HG03060 (cell line): ENCODE measurements at regions not wholly inside any gene's neighbourhood (a gene's known extent, or its start where the extent isn't known, plus 50 kb on each side); places are given as distances from the start of the nearest gene placed in this dataset.
"Not testable (repeated sequence)": the region's sequence is repeated elsewhere in the genome, so short reads cannot be mapped to it uniquely, and the experiment has no call there.

ENCODE experiments used
- ATAC-seq: cut with Tn5 transposase; IDR thresholded peaks from one replicate; pipeline ENCODE4 v1.9.1; 2021; ENCODE audit warnings: low read depth, moderate number of reproducible peaks; ENCODE audit not compliant: unreplicated experiment

DNA sequence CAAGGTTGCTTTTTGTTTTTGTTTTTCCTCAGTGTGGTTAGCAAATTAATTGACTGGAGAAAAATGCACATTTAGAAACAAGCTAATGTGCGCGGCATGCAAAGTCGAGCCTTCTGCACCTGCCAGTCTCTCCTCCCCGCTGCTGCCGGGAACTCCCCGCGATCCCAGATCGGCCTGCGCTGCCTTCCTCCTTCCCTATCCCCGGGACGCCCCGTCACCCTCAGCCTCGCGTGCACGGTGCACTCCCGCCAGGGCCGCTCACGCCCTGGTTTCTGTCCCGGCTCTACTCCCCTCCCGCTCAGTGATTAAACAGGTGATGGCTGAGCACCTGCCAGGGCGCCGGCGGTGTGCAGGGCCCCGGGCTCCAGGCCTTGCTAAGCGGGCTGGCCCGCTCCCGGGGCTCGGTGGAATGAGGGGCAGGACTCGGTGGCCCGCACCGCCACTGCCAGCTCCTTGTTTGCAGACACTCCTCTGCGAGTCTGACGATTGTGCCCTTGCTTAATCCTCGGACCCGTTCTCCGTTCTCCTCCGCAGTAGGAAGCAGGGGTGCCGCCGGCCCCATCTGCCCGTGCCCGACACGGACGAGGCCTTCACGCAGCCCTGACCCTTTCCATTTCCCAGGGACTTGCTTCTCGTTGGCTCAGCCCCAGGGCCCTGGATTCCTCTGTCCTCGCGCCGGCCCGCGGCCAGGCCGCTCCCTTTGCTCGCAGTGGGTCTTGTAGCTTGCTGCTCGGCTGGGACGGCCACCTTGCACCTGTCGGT lies 143.4 kb downstream of the TRIML1 start:
- ATAC-seq: no peak

DNA sequence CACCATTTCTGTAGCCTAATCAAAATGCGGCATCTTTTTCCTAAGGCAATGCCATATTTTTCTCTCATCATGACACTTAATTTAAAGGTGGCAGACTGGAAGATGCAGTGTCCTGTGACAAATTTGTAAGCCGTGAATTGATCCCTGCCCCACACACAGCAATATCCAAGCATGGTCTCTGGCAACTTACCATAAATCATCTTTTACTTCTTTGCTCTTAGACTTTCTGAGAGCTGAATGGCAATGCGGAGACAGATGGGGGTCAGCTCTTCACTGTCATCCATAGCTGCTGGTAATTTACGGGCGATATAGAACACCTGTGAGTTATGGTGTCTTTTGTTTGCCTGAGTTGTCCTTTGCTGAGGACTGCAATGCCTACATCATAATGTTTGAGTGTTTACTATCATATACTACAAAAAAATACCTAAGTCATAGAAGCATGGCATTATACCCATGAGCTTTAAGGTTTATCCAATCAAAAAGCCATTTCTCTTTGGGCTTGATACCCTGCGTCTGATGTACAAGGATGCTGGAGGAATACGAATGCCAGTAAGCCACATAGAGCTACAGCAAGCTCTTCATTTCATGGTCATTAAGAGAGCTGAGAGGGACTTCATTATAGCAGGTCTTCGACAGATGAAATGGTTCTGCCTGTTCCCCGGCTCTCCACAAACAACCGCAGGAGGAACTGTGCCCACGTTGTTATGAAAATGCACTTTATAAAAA lies 148.1 kb downstream of the TRIML1 start:
- no peak for ATAC-seq

DNA sequence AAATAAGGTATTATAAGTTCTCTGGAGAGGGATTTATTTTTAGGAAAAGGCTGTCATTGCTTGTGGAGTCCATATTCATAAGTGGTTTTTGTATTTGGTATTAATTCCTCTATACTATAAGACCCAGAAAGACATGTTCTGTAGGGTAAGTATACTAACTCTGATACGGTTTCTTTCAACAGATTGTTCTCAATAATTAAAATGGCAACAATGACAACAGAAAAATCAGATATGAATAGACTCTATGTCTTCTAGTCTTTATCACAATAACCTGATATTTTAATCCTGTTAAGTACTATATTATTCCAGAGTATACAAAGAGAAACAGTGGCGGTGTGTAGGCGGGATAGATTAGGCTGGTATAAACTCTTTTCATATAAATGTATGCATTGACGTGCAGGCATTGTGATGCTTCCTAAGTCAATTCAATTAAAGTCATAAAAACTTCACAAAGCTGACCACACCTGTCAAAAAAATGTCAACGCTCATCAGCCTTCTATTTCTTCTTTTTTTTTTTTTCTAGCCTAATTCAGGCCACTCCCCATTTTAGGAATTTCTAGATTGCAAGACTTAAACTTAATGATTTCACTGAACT lies 150.4 kb downstream of the TRIML1 start:
- ATAC-seq: no peak

DNA sequence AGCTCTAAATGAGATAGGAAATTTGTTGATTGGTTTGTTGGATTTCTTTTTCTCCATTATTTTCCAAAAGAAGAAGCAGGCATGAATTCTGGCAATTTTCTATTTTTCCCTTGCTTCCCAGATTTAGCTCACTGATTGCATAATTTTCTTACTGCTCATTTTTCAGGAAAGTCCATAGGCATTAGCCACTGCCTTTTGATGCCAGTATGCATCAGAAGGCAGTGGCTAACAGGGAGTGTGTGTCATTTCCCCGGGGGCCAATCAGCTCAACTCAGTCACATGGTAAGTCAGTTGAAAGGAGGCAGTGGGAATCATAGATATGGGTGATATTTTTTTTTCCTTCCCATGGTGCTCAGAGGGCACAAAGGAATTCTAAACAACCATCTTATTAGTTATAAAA lies 156.7 kb downstream of the TRIML1 start:
- ATAC-seq: no peak

DNA sequence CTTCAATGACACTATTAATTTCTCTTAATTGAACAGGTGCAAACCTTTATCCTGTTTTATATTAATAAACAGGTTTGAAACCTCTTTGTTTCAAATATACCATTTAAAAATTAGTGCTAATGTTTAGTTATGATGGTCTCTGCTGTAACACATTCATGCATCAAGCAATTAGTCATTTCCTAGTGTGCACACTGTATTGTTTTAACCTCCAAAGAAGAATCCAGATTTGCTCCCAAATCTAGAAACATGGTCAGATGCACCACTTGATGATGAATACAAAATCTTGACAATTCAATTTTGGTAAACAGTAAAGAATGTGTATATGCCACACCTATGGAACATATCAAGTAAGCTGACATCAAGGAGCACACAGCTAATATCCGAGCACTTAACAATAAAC lies 157.1 kb downstream of the TRIML1 start:
- ATAC-seq: no peak

DNA sequence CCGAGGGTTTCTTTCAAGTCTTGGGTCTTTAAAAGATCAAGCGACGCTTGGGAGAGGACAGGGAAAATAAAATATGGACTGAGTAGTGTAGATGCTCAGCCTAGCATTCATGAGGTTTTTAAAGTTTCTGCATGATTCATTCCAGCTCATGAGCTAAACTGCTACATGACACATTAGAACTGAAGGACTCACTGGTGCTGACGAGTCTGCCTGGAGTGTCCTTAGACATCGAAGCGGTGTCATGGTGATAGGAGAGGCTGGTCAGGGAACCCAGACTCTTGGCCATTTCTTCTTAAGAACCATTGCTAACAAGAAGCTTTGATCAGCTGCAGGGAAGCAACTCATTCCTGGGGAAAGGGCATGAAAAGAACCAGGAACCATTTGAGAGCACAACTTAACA lies 158.6 kb downstream of the TRIML1 start:
- no peak for ATAC-seq

DNA sequence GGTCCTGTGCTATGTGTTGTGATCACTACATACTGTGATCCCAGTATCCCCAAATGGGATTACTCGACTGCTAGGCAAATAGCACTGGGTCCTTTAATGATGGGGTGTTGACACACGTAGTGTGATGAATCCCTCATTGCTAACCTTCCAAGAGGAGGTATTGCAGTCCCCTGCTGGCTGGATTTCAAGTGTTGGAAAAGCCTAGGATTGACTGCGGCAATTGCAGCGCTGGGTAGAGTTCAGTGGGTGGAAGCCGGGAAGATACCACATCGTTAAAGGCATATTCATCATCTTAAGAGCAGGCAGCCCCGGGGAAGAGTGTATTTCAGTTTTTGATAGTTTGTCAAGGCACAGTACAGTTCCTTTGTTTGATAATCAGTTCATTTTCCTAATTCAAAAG lies 159.9 kb downstream of the TRIML1 start:
- ATAC-seq: no peak

DNA sequence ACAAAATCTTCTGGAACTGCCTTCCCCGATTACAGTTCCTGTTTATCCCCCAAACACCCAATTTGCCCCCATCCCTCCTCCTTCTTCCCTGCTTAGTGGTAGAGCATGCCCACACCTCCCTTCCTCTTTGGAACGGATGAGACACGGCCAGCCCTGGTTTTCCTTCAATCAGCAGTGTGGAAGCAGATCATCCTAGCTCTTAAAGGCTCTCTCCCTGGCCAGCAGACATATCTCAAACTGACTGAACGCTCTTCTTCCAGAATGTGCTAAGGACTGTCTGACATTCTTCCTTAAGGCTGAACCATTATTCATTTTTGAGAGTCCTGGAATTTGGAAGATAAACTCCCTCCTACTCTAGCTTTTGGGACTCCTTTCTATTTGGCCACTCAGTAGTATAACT lies 161.1 kb downstream of the TRIML1 start:
- ATAC-seq: no peak

DNA sequence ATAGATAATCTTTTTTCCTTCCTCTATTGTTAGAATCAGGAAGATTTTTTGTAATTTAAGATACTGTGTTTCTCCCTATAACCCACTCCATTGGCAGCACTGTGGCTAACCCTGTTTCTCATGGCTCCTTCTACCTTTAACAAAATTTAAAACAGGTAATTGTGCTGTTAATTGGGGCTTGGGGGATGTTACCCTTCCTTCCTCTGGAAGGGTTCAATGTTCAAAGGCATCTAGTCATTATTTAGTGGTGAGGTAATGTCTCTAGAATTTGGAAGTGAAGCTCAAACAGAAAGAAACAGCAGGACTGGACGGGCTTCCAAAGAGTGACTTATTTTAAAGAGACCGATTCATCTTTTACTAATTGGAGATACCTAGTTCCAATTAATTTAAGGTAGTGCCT lies 166.4 kb downstream of the TRIML1 start:
- ATAC-seq: no peak

DNA sequence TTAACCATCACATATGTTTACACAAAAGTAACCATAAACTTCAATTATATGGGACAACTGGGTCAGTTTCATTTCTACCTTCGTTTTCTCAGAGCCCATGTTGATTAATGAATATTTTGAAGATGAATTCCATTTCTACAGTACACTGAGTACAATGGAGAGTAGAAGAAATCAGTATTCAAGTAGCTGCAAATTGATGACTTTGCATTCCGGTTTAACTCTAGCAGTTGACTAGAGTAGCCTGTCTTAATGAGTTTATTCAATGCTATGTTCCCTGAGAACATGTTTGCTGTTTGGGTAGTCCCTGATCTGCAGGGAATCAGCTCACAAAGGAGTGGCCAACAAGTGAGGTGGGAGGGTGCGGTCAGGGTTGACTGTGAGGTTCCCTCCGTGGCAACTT lies 168.3 kb downstream of the TRIML1 start:
- ATAC-seq: no peak

DNA sequence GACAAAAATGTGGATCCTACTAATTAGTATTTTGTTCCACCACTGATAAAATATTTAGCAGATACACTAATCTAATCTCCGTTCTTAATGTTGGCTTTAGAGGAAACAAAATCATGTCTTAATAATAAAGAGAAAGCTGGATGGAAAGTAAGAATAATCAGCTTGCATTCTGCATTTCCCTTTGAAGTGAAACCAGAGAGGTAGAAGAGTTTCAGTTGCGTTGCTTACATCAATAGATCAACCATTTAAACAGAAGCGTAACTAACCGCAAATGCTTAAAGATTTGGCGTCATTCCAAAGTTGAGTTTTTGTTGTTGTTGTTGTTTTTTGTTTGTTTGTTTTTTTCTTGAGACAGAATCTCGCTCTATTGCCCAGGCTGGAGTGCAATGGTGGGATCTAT lies 168.9 kb downstream of the TRIML1 start:
- ATAC-seq: no peak

DNA sequence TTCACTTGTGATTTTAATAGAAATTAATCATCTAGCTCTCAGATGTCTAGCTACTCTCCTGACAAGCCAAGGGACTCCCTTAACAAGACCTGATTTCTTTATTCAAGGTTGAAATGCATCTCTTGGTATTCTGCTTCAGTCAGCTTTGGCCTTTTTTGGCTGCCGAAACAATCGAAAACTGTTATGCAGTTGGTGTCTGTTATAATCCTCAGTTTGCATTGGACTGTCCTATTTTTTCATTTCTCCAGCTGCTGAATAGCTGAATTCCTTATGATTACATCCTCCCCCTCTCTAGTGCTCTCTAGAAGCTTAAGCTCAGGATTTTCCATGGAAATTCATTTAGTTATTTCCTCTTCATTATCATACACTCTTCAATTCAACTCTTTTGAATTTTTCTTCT lies 177.2 kb downstream of the TRIML1 start:
- no peak for ATAC-seq

DNA sequence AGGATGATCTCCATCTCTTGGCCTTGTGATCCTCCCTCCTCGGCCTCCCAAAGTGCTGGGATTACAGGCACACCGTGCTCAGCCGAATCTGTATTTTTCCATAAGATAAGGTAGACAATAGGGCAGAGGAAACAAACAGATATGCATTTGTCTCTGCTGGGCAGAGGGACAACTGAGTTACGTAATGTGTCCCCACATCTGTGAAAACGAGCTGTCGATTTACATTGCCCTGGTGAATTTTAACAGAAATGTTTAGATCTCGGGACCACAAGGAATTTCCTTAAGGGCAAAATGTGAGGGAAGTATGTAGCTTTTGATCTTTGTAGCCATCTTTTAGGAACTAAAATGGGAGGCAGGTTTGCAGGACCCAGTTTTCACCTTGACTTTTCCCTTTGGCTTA lies 189.7 kb downstream of the TRIML1 start:
- no peak for ATAC-seq

DNA sequence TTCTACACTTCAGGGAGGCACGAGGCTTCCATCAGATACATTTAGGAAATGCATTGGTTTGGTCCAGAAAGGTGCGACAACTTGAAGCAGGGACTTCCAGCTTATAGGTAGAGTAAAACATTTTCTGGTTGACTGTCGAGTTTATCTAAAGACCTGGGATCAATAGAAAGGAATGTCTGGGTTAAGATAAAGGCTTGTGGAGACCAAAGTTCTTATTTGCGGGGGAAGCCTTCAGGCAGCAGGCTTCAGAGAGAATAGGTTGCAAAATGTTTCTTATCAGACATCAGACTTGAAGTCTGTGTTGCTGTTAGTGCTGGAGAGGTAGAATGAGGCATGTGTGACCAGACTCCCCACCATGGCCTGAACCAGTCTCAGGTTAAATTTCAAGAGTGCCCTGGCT lies 190.3 kb downstream of the TRIML1 start:
- ATAC-seq: no peak

DNA sequence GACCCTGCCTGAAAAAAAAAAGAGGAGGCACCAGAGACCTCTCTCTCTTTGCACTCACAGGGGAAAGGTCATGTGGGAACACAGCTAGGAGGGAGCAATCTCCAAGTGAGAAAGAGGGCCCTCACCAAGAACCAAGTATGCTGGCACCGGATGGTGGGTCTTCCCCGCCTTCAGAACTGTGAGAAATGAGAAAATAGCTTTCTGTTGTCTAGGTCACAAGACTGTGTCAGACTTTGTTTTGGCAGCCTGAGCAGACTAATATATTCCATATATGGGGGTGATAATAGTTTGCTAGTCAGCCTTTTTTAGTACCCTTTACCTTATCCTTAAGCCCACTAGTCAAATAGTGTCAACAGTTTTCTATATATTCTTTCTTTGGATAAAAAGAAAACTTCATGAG lies 193.0 kb downstream of the TRIML1 start:
- ATAC-seq: no peak

DNA sequence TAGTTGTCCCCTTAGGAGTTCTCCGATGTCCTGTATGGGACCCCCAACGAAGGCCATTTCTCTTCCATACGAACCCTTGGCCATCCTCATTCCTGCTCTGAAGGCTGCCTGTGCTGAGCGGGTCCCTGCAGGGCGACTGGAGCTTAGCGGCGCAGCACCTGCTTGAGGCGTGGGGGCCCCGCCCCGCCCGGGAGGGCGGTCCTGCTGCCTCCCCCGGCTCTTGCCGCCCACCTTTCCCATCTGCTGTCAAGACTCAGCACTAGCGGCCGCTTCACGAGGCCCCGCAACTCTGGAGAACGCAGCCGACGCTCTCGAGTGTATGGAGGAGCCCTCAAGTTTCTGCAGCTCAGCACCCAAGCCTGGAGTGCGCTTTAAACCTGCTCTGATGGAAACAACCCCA lies 197.7 kb downstream of the TRIML1 start:
- no peak for ATAC-seq

DNA sequence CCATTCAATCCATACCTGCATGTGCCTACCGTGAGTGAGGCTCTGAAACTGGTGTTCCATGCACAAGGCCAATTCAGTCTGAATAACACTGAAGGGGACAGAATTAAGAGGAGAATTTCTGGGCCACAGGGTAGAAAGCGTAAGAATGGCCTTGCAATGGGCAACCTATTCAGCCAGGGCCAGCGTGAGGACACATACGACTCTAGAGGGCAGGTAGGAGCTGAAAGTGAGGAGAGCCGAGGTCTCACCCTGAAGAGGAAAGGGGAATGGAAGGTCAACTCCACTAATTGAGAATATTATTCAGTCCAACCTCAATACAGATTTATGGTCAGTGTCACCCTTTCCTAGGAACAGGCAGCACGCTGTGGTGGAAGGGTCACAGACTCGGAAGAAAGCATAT lies 202.2 kb downstream of the TRIML1 start:
- no peak for ATAC-seq

DNA sequence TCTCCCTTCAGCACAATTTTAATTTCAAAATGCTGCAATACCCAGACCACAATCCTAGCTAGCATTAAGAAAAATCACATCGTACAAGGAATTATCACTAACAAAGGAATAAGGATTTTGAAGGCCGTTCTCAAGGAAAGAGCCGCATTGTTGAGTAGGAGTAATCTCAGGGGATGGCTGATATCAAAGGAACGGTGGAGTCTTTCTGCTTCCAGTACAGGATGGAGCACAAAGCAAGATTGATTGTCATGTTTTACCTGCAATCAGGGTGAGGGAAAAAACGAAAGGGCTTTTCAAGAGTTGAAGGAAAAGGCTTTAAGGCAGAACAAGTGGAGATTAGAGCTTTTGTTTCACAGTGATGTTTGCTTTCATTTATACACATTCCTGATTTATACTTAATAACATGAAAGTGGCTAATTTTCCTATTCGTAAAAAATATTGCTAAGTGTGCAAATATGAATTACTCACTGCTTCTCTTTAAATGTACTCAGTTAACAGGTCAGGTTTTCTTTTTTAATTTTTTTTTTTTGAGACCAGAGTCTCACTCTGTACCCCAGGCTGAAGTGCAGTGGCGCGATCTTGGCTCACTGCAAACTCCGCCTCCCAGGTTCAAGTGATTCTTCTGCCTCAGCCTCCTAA lies 207.0 kb downstream of the TRIML1 start:
- no peak for ATAC-seq

DNA sequence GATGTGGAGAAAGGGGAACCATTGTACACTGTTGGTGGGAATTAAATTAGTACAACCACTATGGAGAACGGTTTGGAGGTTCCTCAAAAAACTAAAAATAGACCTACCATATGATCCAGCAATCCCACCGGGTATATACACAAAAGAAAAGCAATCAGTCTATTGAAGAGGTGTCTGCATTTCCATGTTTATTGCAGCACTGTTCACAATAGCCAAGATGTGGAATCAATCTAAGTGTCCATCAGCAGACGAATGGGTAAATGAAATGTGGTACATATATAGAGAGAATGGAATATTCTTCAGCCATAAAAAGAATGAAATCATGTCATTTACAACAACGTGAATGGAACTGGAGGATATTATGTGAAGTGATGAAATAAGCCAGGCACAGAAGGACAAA lies 208.1 kb downstream of the TRIML1 start:
- no peak for ATAC-seq

DNA sequence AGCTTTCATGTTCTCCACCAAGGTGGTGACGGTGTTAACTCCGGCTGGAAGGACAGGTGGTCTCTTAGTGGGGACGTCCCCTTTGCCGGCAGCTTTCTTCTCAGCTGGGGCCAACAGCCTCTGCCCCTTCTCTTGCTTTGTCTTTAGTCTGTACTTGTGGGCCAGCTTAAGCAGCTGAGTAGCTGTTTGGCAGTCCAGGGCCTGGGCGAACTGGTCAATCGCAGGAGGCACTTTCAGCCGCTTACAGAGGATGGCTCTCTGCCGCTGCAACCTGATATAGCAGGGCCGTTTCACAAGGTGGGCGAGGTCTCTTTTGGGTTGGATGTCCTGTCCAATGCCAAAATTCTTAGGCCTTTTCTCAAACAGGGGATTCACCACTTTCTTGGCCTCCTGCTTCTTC lies 210.3 kb downstream of the TRIML1 start:
- not testable (repeated sequence) for ATAC-seq

DNA sequence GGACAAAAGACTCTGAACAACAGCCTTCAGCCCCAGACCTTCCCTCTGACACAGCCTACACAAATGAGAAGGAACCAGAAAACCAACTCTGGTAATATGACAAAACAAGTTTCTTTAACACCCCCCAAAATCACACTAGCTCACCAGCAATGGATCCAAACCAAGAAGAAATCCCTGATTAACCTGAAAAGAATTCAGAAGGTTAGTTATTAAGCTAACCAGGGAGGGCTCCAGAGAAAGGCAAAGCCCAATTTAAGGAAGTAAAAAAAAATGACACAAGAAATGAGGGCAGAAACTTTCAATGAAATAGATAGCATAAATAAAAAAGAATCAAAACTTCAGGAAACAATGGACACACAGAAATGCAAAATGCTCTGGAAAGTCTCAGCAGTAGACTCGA lies 224.0 kb downstream of the TRIML1 start:
- ATAC-seq: no peak
